HUES6 (cell line): ENCODE measurements at regions not wholly inside any gene's neighbourhood (a gene's known extent, or its start where the extent isn't known, plus 50 kb on each side); places are given as distances from the start of the nearest gene placed in this dataset.
"Not testable (repeated sequence)": the region's sequence is repeated elsewhere in the genome, so short reads cannot be mapped to it uniquely, and the experiment has no call there.

Experiments used
- H3K27ac ChIP-seq: 2 replicates; pipeline ENCODE4 v1.7.0; 2013; ENCODE audit warnings: low read depth, mild to moderate bottlenecking, low read length, inconsistent platforms
- H3K27me3 ChIP-seq: 2 replicates; pipeline ENCODE4 v1.6.1; 2013; ENCODE audit warnings: low read length; ENCODE audit not compliant: control insufficient read depth, insufficient read depth
- H3K36me3 ChIP-seq: 2 replicates; pipeline ENCODE4 v1.6.1; 2013; ENCODE audit warnings: low read length; ENCODE audit not compliant: control insufficient read depth, insufficient read depth
- H3K4me1 ChIP-seq: 2 replicates; pipeline ENCODE4 v1.6.1; 2013; ENCODE audit warnings: low read length; ENCODE audit not compliant: control insufficient read depth, insufficient read depth
- H3K4me3 ChIP-seq: 2 replicates; pipeline ENCODE4 v1.5.1; 2013; ENCODE audit warnings: low read depth, low read length
- H3K9ac ChIP-seq: one replicate; pipeline ENCODE4 v1.6.1; 2013; ENCODE audit warnings: mild to moderate bottlenecking, low read length
- H3K9me3 ChIP-seq: 2 replicates; pipeline ENCODE4 v1.6.1; 2013; ENCODE audit warnings: low read depth, low read length; ENCODE audit not compliant: control insufficient read depth, insufficient read depth

DNA sequence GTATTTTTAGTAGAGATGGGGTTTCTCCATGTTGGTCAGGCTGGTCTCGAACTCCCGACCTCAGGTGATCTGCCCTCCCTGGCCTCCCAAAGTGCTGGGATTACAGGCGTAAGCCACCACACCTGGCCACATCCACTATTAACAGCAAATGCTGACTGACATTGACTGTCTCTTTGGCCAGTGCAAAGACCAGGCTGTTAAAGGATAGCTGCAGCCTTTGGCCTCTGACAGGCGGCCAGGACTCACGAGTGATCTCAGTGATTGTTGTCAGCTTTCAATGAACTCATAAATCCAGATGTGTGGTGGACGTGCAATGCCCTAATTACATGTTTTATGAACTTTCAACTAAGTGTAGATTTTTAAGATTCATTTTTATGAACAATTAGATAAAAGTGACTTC lies 174.4 kb upstream of the EXOC2 start:
- no peaks in the 10 kb centered on the region for H3K4me1 ChIP-seq
- H3K27me3 ChIP-seq = no peaks in the 10 kb centered on the region
- no peak overlapping the region for H3K4me3 ChIP-seq
- H3K36me3 ChIP-seq = no peaks in the 10 kb centered on the region
- H3K27ac ChIP-seq = no peak overlapping the region
- H3K9ac ChIP-seq = no peak overlapping the region
- no peaks in the 10 kb centered on the region for H3K9me3 ChIP-seq

DNA sequence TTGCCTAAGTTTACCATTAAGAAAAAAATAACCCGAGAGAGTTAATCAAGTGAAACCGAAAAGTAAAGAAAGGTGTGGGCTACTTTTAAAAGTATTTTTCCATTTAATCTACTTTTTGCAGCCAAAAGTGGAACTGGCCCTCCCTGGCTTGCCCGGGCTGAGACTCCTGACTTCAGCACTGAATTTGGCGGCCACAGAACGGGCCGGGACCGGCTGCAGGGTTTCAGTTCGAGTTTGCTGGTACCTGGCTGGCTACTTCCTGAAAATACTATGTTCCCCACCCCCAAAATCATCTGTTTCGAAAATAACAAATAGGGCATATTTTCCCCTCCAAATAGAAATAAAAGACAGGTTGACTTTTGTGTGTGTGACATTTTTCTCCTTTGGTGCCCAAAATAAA lies 173.4 kb upstream of the EXOC2 start:
- H3K4me3 ChIP-seq = no peak overlapping the region
- H3K27me3 ChIP-seq = no peaks in the 10 kb centered on the region
- no peaks in the 10 kb centered on the region for H3K36me3 ChIP-seq
- no peaks in the 10 kb centered on the region for H3K9me3 ChIP-seq
- no peak overlapping the region for H3K27ac ChIP-seq
- H3K4me1 ChIP-seq = no peaks in the 10 kb centered on the region
- no peak overlapping the region for H3K9ac ChIP-seq

DNA sequence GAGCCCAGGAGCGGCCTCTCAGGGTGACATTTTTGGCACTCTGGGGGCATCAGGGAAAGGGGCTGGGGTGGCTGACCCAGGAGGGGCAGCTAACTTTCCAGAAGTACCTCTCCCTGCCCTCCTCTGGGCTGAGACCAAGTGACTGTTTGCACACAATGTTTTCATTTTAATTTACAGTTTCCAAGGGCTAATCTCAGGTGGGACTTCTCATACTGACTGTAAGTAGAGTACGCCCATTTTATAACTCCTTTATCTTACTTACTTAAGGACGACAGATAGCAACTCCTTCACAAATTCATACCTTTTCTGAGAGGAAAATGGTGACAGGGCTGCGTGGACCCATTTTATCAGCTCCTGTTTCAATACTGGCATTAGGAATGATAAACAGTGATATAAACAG lies 172.9 kb upstream of the EXOC2 start:
- Histone ChIP-seq H3K27me3 (no peaks in the 10 kb centered on the region), H3K9me3 (no peaks in the 10 kb centered on the region), H3K36me3 (no peaks in the 10 kb centered on the region), H3K27ac (no peak overlapping the region), H3K4me3 (no peak overlapping the region), H3K9ac (no peak overlapping the region), H3K4me1 (no peaks in the 10 kb centered on the region)

DNA sequence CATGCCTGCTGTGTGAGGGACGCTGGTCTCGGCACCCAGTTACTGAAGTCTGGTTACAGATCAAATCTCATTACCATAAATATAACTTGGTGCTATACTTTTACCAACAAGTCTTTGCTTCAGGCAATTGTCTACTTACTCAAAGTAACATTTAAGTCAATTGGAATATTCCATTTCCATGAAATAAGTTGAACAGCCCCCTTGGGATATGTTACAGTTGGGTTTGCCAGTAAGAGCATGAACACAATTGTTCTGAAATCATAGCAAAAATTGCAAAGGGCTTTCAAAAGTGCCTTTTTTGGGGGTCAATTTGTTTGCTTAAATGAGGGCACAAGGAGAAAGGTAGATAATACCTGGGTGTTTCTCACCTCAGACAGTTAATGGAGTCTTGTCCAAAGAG lies 170.9 kb upstream of the EXOC2 start:
- Histone ChIP-seq H3K4me3 (no peak overlapping the region), H3K4me1 (no peaks in the 10 kb centered on the region), H3K27me3 (no peaks in the 10 kb centered on the region), H3K9ac (no peak overlapping the region), H3K27ac (no peak overlapping the region), H3K9me3 (no peaks in the 10 kb centered on the region), H3K36me3 (no peaks in the 10 kb centered on the region)

DNA sequence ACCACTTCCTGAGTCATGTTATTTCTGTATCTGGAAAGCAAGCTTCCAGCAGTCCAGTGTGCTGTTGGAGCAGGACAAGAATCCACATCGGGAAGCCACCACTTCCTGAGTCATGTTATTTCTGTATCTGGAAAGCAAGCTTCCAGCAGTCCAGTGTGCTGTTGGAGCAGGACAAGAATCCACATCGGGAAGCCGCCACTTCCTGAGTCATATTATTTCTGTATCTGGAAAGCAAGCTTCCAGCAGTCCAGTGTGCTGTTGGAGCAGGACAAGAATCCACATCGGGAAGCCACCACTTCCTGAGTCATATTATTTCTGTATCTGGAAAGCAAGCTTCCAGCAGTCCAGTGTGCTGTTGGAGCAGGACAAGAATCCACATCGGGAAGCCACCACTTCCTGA lies 170.2 kb upstream of the EXOC2 start:
- not testable (repeated sequence) for H3K4me3 ChIP-seq, H3K9ac ChIP-seq, H3K36me3 ChIP-seq, H3K9me3 ChIP-seq, H3K27ac ChIP-seq, H3K27me3 ChIP-seq, H3K4me1 ChIP-seq

DNA sequence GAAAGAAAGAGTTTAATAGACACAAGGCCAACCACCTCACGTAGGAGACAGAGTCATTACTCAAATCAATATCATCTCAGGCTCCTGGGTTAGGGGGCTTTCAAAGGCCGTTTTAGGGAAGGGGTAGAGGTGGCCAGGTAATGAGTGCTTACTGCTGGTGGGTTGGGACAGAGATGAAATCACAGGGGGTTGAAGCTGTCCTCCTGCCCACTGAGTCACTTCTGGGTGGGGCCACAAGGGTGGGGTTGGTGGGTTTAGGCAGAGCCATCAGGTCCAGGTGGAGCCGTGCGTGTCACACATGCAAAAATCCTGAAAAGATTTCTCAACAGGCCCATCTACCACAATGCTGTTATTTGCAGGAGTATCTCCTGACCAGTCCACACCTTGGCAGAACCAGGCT lies 167.0 kb upstream of the EXOC2 start:
- Histone ChIP-seq H3K27ac (no peak overlapping the region), H3K4me3 (no peak overlapping the region), H3K36me3 (no peaks in the 10 kb centered on the region), H3K27me3 (no peaks in the 10 kb centered on the region), H3K9me3 (no peaks in the 10 kb centered on the region), H3K4me1 (no peaks in the 10 kb centered on the region), H3K9ac (no peak overlapping the region)

DNA sequence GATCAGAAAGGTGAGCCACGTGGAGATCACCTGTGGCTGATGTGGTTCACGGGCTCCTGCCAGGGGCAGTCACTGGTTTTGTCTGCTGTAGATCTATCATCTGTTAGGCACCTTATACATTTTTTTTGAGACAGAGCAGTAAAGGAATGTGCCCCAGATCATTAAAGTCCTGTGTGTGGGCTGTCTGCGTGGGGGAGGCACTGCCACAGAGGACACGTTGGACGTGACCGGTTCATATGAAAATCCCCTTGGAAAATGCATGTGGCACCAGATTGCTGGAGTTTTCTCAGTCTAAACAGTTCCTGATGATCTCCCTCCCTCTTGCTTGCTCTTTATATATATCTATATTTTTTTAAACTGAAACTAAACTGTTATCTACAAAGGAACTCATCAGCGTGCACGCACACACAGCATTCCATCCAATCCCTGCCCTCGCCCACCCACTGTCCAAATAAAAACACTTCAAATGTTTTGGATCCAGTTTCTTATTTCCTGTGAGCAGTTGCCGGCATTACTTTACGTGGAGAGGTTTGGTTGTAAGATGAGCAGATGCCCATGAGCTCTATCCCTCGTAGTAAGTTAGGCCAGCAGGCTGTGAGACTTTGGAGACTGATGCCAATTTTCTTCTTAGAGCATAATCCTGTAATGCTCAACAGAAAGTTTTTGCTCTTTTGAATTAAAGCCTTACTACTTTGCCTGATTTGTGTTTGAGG lies 161.6 kb upstream of the EXOC2 start:
- no peak overlapping the region for H3K9ac ChIP-seq
- H3K4me1 ChIP-seq = no peaks in the 10 kb centered on the region
- no peak overlapping the region for H3K27ac ChIP-seq
- H3K27me3 ChIP-seq = no peaks in the 10 kb centered on the region
- no peaks in the 10 kb centered on the region for H3K36me3 ChIP-seq
- 0 out of 2 replicates have a peak, but pooled peaks cover 4% of the 10 kb centered on the region for H3K9me3 ChIP-seq
- no peak overlapping the region for H3K4me3 ChIP-seq

DNA sequence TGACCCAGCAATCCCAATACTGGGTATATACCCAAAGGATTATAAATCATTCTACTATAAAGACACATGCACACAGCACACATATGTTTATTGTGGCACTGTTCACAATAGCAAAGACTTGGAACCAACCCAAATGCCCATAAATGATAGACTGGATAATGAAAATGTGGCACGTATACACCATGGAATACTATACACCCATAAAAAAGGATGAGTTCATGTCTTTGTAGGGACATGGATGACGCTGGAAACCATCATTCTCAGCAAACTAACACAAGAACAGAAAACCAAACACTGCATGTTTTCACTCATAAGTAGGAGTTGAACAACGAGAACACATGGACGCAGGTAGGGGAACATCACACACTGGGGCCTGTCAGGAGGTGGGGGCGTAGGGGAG lies 159.3 kb upstream of the EXOC2 start:
- H3K4me1 ChIP-seq, H3K27ac ChIP-seq, H3K9me3 ChIP-seq, H3K4me3 ChIP-seq, H3K9ac ChIP-seq, H3K27me3 ChIP-seq, H3K36me3 ChIP-seq: not testable (repeated sequence)

DNA sequence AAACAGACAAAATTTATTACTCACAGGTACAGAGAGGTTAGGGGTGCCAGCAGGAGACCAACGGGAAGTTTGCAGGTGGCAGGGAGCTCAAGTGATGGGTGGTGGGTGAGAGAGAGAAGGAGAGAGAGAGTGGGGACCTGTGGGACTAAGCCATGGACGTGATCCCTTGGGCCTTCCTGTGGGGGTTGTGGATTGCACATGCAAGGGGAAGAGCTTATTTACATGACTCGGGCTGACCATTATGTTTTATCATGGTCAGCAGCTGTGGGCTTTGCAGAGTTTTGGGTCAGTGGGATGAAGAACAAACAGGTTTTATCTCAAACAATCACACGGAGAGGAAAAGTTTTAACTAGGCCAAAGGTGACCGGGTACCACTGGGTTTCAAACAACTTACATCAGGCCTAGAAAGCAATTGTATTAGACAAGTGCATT lies 156.2 kb upstream of the EXOC2 start:
- no peaks in the 10 kb centered on the region for H3K27me3 ChIP-seq
- H3K9ac ChIP-seq = no peak overlapping the region
- no peak overlapping the region for H3K27ac ChIP-seq
- H3K9me3 ChIP-seq = 0 out of 2 replicates have a peak, but pooled peaks cover 4% of the 10 kb centered on the region
- no peak overlapping the region for H3K4me3 ChIP-seq
- H3K36me3 ChIP-seq = no peaks in the 10 kb centered on the region
- no peaks in the 10 kb centered on the region for H3K4me1 ChIP-seq

DNA sequence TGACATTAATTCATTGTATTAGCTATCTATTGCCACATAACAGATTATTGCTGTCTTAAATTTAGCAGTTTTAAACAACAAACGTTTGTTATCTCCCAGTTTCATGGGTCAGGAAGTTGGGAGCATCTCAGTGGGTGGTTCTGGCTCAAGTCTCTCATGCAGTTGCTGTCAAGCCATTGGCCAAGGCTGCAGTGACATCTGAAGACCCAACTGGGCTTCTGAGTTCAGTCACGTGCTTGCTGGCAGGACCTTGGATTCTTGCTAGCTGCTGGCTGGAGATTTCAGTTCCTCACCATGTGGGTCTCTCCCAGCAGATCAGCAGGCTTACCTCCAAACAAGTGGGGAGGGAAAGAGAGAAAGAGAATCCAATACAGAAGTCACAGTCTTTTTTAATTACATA lies 152.6 kb upstream of the EXOC2 start:
- Histone ChIP-seq H3K9ac (no peak overlapping the region), H3K4me1 (no peaks in the 10 kb centered on the region), H3K27ac (no peak overlapping the region), H3K36me3 (no peaks in the 10 kb centered on the region), H3K27me3 (no peaks in the 10 kb centered on the region), H3K4me3 (no peak overlapping the region), H3K9me3 (peaks cover under 1% of the 10 kb centered on the region; the same call in 1 of the 2 replicates)

DNA sequence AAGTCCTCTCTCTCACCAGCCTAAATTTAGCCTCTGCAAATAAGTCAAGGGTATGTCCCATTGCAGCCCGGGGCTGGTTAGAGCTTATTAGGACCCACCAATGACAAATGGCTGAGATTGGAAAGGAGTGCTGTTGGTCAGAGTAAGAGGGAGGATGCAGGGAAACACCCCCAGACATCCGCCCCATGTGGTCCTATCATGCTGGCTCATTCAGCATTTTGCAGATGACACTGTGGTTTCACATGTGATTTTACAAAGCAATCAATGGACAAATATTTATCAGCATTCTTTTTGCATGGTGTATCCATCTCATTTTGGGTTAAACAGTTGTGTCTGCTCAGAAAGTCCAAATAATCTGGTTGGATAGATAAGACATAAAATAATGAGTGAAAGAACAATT lies 152.2 kb upstream of the EXOC2 start:
- Histone ChIP-seq H3K4me1 (no peaks in the 10 kb centered on the region), H3K27ac (no peak overlapping the region), H3K4me3 (no peak overlapping the region), H3K27me3 (no peaks in the 10 kb centered on the region), H3K9me3 (peaks cover 4% of the 10 kb centered on the region), H3K9ac (no peak overlapping the region), H3K36me3 (no peaks in the 10 kb centered on the region)

DNA sequence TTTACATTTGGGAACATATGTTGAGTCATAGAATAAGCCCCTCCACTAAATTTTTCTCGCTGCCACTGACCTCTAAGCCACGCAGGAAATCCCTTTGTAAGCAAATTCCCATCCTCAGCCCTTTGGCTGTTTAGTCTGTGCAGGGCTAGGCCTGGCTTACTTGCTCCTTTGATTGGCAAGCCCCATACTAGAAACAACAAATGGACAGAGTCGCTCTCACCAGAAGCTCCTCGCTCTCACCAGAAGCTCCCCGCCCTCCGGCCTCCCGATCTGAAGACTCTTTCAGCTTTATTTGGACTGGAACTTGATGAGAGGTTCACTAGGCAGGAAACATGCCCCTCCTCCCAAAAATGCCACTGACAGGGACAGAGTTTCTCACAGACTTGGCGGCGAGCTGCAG lies 149.2 kb upstream of the EXOC2 start:
- no peak overlapping the region for H3K4me3 ChIP-seq
- peaks cover 10% of the 10 kb centered on the region for H3K9me3 ChIP-seq
- no peaks in the 10 kb centered on the region for H3K4me1 ChIP-seq
- no peaks in the 10 kb centered on the region for H3K36me3 ChIP-seq
- no peaks in the 10 kb centered on the region for H3K27me3 ChIP-seq
- H3K9ac ChIP-seq = no peak overlapping the region
- no peak overlapping the region for H3K27ac ChIP-seq
